Vagina (tissue), 2 donors: ENCODE measurements at regions not wholly inside any gene's neighbourhood (a gene's known extent, or its start where the extent isn't known, plus 50 kb on each side); places are given as distances from the start of the nearest gene placed in this dataset.

Source experiments
- DNase-seq, 2 donors: peaks; one replicate each; pipeline ENCODE4 v3.0.0-alpha.2; 2017; ENCODE audit errors: extremely low spot score in 2 of 2
- H3K27ac ChIP-seq: fragments of 200-600 bp; sonication (generic); one replicate; pipeline ENCODE4 v1.5.1; 2019
- H3K27me3 ChIP-seq: fragments of 200-600 bp; sonication (generic); one replicate; pipeline ENCODE4 v1.5.1; 2019
- H3K36me3 ChIP-seq, 2 donors: fragments of 200-600 bp; sonication (generic); one replicate each; pipeline ENCODE4 v1.5.1; 2017 to 2019
- H3K4me1 ChIP-seq: fragments of 200-600 bp; sonication (generic); one replicate; pipeline ENCODE4 v1.5.1; 2019
- H3K4me3 ChIP-seq, 2 donors: fragments of 200-600 bp; sonication (generic); 1 replicate in 1 of 2; 2 replicates in 1 of 2; pipeline ENCODE4 v1.5.1; 2016 to 2019
- H3K9me3 ChIP-seq: fragments of 200-600 bp; sonication (generic); one replicate; pipeline ENCODE4 v1.5.1; 2019
- POLR2A ChIP-seq, 2 donors: fragments of 450-650 bp; IDR thresholded peaks; one replicate each; pipeline ENCODE4 v1.6.1; 2017; ENCODE audit warnings: antibody characterized with exemption in 2 of 2, mild to moderate bottlenecking in 2 of 2, moderate library complexity in 2 of 2
- POLR2AphosphoS5 ChIP-seq, 2 donors: sonication (generic); formaldehyde crosslinking; IDR thresholded peaks; one replicate each; pipeline ENCODE4 v1.9.0; 2017; ENCODE audit warnings: antibody characterized with exemption in 2 of 2, mild to moderate bottlenecking in 2 of 2, low read depth in 1 of 2; ENCODE audit not compliant: insufficient read depth in 1 of 2
- intact Hi-C: fragments of 100-400 bp; cut with DNase I; formaldehyde crosslinking; loops from one replicate; pipeline ENCODE4 v1.15.1; 2023
- TF ChIP-seq, protein P1 (sequence below), 3 experiments: fragments of 450-650 bp in 2 of 3; fragments of 200-600 bp in 1 of 3; sonication (generic) in 1 of 3; IDR thresholded peaks; one replicate each; pipeline ENCODE4 v1.5.1; 2017 to 2019; ENCODE audit warnings: antibody characterized with exemption in 3 of 3, mild to moderate bottlenecking in 2 of 3, moderate library complexity in 2 of 3

GRCh38 chr5:167356374-167356773 lies 935.1 kb upstream of the WWC1 start:
- Histone ChIP-seq H3K9me3 (no peaks in the 10 kb centered on the region), H3K4me3 (no peak overlapping the region), H3K4me1 (no peaks in the 10 kb centered on the region), H3K27me3 (no peaks in the 10 kb centered on the region), H3K27ac (no peak overlapping the region), H3K36me3 (no peaks in the 10 kb centered on the region)
- intact Hi-C loops: no loop called here
- no peak for DNase-seq
- TF ChIP-seq POLR2AphosphoS5 (IDR thresholded peaks at IDR 0.05; ENCODE audit: insufficient read depth in 1 of 2, low read depth in 1 of 2) (no peak), POLR2A (IDR thresholded peaks at IDR 0.05) (no peak)
- TF ChIP-seq, protein P1, sequence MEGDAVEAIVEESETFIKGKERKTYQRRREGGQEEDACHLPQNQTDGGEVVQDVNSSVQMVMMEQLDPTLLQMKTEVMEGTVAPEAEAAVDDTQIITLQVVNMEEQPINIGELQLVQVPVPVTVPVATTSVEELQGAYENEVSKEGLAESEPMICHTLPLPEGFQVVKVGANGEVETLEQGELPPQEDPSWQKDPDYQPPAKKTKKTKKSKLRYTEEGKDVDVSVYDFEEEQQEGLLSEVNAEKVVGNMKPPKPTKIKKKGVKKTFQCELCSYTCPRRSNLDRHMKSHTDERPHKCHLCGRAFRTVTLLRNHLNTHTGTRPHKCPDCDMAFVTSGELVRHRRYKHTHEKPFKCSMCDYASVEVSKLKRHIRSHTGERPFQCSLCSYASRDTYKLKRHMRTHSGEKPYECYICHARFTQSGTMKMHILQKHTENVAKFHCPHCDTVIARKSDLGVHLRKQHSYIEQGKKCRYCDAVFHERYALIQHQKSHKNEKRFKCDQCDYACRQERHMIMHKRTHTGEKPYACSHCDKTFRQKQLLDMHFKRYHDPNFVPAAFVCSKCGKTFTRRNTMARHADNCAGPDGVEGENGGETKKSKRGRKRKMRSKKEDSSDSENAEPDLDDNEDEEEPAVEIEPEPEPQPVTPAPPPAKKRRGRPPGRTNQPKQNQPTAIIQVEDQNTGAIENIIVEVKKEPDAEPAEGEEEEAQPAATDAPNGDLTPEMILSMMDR (IDR thresholded peaks at IDR 0.05): no peak

GRCh38 chr5:167358868-167359492 lies 932.5 kb upstream of the WWC1 start:
- Histone ChIP-seq H3K4me3 (no peak overlapping the region), H3K27ac (no peak overlapping the region), H3K27me3 (no peaks in the 10 kb centered on the region), H3K9me3 (no peaks in the 10 kb centered on the region), H3K36me3 (no peaks in the 10 kb centered on the region), H3K4me1 (no peaks in the 10 kb centered on the region)
- TF ChIP-seq POLR2A (IDR thresholded peaks at IDR 0.05): no peak
- TF ChIP-seq, protein P1 (IDR thresholded peaks at IDR 0.05): no peak
- no peak for TF ChIP-seq POLR2AphosphoS5 (IDR thresholded peaks at IDR 0.05; ENCODE audit: insufficient read depth in 1 of 2, low read depth in 1 of 2)
- intact Hi-C loops: no loop called here
- DNase-seq: no peak

- H3K27me3 ChIP-seq: no peaks in the 10 kb centered on the region
- H3K4me1 ChIP-seq: no peaks in the 10 kb centered on the region
- no peaks in the 10 kb centered on the region for H3K36me3 ChIP-seq
- TF ChIP-seq, protein P1 (IDR thresholded peaks at IDR 0.05): no peak
- no peak for TF ChIP-seq POLR2A (IDR thresholded peaks at IDR 0.05)
- TF ChIP-seq POLR2AphosphoS5 (IDR thresholded peaks at IDR 0.05; ENCODE audit: insufficient read depth in 1 of 2, low read depth in 1 of 2): no peak
- no peak for DNase-seq
- H3K9me3 ChIP-seq: no peaks in the 10 kb centered on the region
- intact Hi-C loops: no loop called here
- H3K4me3 ChIP-seq: no peak overlapping the region
- no peak overlapping the region for H3K27ac ChIP-seq
Observed at GRCh38 chr5:167361795-167362194, 929.6 kb upstream of the WWC1 start.

- TF ChIP-seq, protein P1 (IDR thresholded peaks at IDR 0.05): no peak
- TF ChIP-seq POLR2AphosphoS5 (IDR thresholded peaks at IDR 0.05; ENCODE audit: insufficient read depth in 1 of 2, low read depth in 1 of 2) (no peak), POLR2A (IDR thresholded peaks at IDR 0.05) (no peak)
Observed at GRCh38 chr5:167363065-167363464, 928.4 kb upstream of the WWC1 start.

DNA sequence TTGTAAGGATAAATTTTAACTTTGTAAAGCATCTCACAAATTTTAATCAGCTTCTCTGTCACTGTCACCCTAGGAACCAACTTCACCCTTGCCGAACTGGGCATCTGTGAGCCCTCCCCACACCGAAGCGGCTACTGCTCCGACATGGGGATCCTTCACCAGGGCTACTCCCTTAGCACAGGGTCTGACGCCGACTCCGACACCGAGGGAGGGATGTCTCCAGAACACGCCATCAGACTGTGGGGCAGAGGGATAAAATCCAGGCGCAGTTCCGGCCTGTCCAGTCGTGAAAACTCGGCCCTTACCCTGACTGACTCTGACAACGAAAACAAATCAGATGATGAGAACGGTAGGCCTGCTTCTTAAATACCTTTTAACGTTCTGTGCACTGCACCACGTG lies 916.3 kb upstream of the WWC1 start:
- no peaks in the 10 kb centered on the region for H3K27me3 ChIP-seq
- H3K36me3 ChIP-seq: no peaks in the 10 kb centered on the region
- H3K4me1 ChIP-seq: no peaks in the 10 kb centered on the region
- TF ChIP-seq, protein P1 (IDR thresholded peaks at IDR 0.05): no peak
- TF ChIP-seq POLR2AphosphoS5 (IDR thresholded peaks at IDR 0.05; ENCODE audit: insufficient read depth in 1 of 2, low read depth in 1 of 2) (no peak), POLR2A (IDR thresholded peaks at IDR 0.05) (no peak)
- H3K27ac ChIP-seq: no peak overlapping the region
- DNase-seq: no peak
- no peaks in the 10 kb centered on the region for H3K9me3 ChIP-seq
- no peak overlapping the region for H3K4me3 ChIP-seq
- intact Hi-C loops: no loop called here

More at GRCh38 chr5:167363065-167363464, 928.4 kb upstream of the WWC1 start:
- Histone ChIP-seq H3K4me3 (no peak overlapping the region), H3K9me3 (no peaks in the 10 kb centered on the region), H3K27ac (no peak overlapping the region), H3K4me1 (no peaks in the 10 kb centered on the region), H3K27me3 (no peaks in the 10 kb centered on the region), H3K36me3 (no peaks in the 10 kb centered on the region)
- intact Hi-C loops: no loop called here
- no peak for DNase-seq
